ENCODE measurements at regions not wholly inside any gene's neighbourhood (a gene's known extent, or its start where the extent isn't known, plus 50 kb on each side); places are given as distances from the start of the nearest gene placed in this dataset.
"Not testable (repeated sequence)": the region's sequence is repeated elsewhere in the genome, so short reads cannot be mapped to it uniquely, and the experiment has no call there.

- not testable (repeated sequence) for TF ChIP-seq EZH2 (IDR thresholded peaks at IDR 0.05); POLR2AphosphoS5 (IDR thresholded peaks at IDR 0.05; ENCODE audit: borderline replicate concordance, low read depth, low read length); FOXP2 (optimal IDR thresholded peaks at IDR 0.05; ENCODE audit: control extremely low read depth, extremely low read length, insufficient read depth)
Observed at GRCh38 chr2:90105142-90105541, 1413.7 kb downstream of the RPIA start.

Data from SK-N-MC (cell line).